GM20000 (cell line): ENCODE measurements at regions not wholly inside any gene's neighbourhood (a gene's known extent, or its start where the extent isn't known, plus 50 kb on each side); places are given as distances from the start of the nearest gene placed in this dataset.

Source experiments
- DNase-seq: peaks from one replicate; pipeline ENCODE4 v3.0.0; 2012; ENCODE audit warnings: low spot score
- CTCF ChIP-seq: IDR thresholded peaks from 2 replicates; pipeline ENCODE4 v1.5.1; 2012; ENCODE audit warnings: mild to moderate bottlenecking, control low read depth; ENCODE audit errors: extremely low read depth, missing control alignments

- TF ChIP-seq CTCF = no peak
- no peak for DNase-seq
These were observed 53.8 kb upstream of the FBN2 start for GRCh38 chr5:128591598-128592455.

- DNase-seq = no peak
These were observed 58.0 kb upstream of the FBN2 start for GRCh38 chr5:128596071-128596470.

GRCh38 chr5:128597156-128597555, 59.1 kb upstream of the FBN2 start:
- TF ChIP-seq CTCF = no peak
- DNase-seq = no peak

More at GRCh38 chr5:128596071-128596470, 58.0 kb upstream of the FBN2 start:
- TF ChIP-seq CTCF = no peak

GRCh38 chr5:128613128-128613527, 75.1 kb upstream of the FBN2 start:
- no peak for DNase-seq
- TF ChIP-seq CTCF = no peak

- no peak for DNase-seq
- no peak for TF ChIP-seq CTCF
These were observed 75.7 kb upstream of the FBN2 start for GRCh38 chr5:128613766-128614165.

- no peak for DNase-seq
- TF ChIP-seq CTCF = no peak
These were observed 77.5 kb upstream of the FBN2 start for GRCh38 chr5:128615578-128615977.

- no peak for DNase-seq
- TF ChIP-seq CTCF = no peak
These were observed 88.6 kb upstream of the FBN2 start for GRCh38 chr5:128626536-128627090.
